WTC11 (cell line): ENCODE measurements at regions not wholly inside any gene's neighbourhood (a gene's known extent, or its start where the extent isn't known, plus 50 kb on each side); places are given as distances from the start of the nearest gene placed in this dataset.

Experiments used
- ATAC-seq: fragments of 200-7000 bp; cut with Tn5 transposase; 2 replicates; pipeline ENCODE4 v1.10.0; 2021; ENCODE audit warnings: mild to moderate bottlenecking, moderate library complexity
- CTCF ChIA-PET: fragments of 300-600 bp; sonication (Branson Sonifier 250); formaldehyde crosslinking; loops from one replicate; lab custom pipeline; 2021; ENCODE audit warnings: antibody characterized with exemption; lab: Charles Lee
- POLR2A ChIA-PET: fragments of 350-600 bp; sonication (Branson Sonifier 250); formaldehyde crosslinking; loops from one replicate; lab custom pipeline; 2021; ENCODE audit warnings: antibody characterized with exemption; lab: Charles Lee
- DNase-seq: peaks from one replicate; pipeline ENCODE4 v3.0.0; 2021; ENCODE audit warnings: low spot score
- H3K27ac Mint-ChIP-seq: 2 replicates; pipeline ENCODE4 v1.8.0; 2021; ENCODE audit warnings: mixed read lengths
- H3K27me3 Mint-ChIP-seq: 2 replicates; pipeline ENCODE4 v1.8.0; 2021; ENCODE audit warnings: low read depth, mild to moderate bottlenecking, moderate library complexity, mixed read lengths
- H3K36me3 Mint-ChIP-seq: 2 replicates; pipeline ENCODE4 v1.8.0; 2021; ENCODE audit warnings: mixed read lengths
- H3K4me1 Mint-ChIP-seq: 2 replicates; pipeline ENCODE4 v1.8.0; 2022; ENCODE audit warnings: mixed read lengths
- H3K4me3 Mint-ChIP-seq: 2 replicates; pipeline ENCODE4 v1.8.0; 2021; ENCODE audit warnings: mild to moderate bottlenecking, moderate library complexity, mixed read lengths
- H3K9me3 Mint-ChIP-seq: 2 replicates; pipeline ENCODE4 v1.8.0; 2021; ENCODE audit warnings: mixed read lengths
- AR ChIP-seq: fragments of 250-450 bp; sonication (Bioruptor Pico); IDR thresholded peaks from 2 replicates; pipeline ENCODE4 v1.9.0; 2021; ENCODE audit warnings: mild to moderate bottlenecking
- ATF3 ChIP-seq: sonication (generic); formaldehyde crosslinking; conservative IDR thresholded peaks from 2 replicates; pipeline ENCODE4 v1.8.1; 2022; ENCODE audit warnings: mild to moderate bottlenecking, missing genetic modification reagents
- ELF4 ChIP-seq: sonication (generic); formaldehyde crosslinking; IDR thresholded peaks from 2 replicates; pipeline ENCODE4 v1.8.1; 2022; ENCODE audit warnings: low read depth, mild to moderate bottlenecking, moderate library complexity, missing genetic modification reagents
- FOXJ3 ChIP-seq: sonication (generic); formaldehyde crosslinking; IDR thresholded peaks from 2 replicates; pipeline ENCODE4 v1.9.0; 2021; ENCODE audit warnings: missing genetic modification reagents, mild to moderate bottlenecking, borderline replicate concordance
- FOXP1 ChIP-seq: sonication (generic); formaldehyde crosslinking; IDR thresholded peaks from 2 replicates; pipeline ENCODE4 v1.8.0; 2022; ENCODE audit warnings: missing genetic modification reagents, mild to moderate bottlenecking, moderate library complexity, borderline replicate concordance
- HMGA2 ChIP-seq: fragments of 250-450 bp; sonication (Bioruptor Pico); IDR thresholded peaks from 2 replicates; pipeline ENCODE4 v1.4.0; 2021; ENCODE audit warnings: mild to moderate bottlenecking, moderate library complexity
- KAT7 ChIP-seq: sonication (generic); formaldehyde crosslinking; IDR thresholded peaks from 2 replicates; pipeline ENCODE4 v1.8.1; 2023; ENCODE audit warnings: missing genetic modification reagents, mild to moderate bottlenecking, borderline replicate concordance
- MLX ChIP-seq: sonication (generic); formaldehyde crosslinking; IDR thresholded peaks from 2 replicates; pipeline ENCODE4 v1.8.1; 2023; ENCODE audit warnings: mild to moderate bottlenecking, missing genetic modification reagents, moderate library complexity
- NR2C2 ChIP-seq: sonication (generic); formaldehyde crosslinking; IDR thresholded peaks from 2 replicates; pipeline ENCODE4 v1.8.0; 2022; ENCODE audit warnings: mild to moderate bottlenecking, missing genetic modification reagents
- PREB ChIP-seq: sonication (generic); formaldehyde crosslinking; IDR thresholded peaks from 2 replicates; pipeline ENCODE4 v1.8.1; 2022; ENCODE audit warnings: mild to moderate bottlenecking, missing genetic modification reagents, moderate library complexity, borderline replicate concordance
- PRRX2 ChIP-seq: fragments of 250-450 bp; sonication (Bioruptor Pico); IDR thresholded peaks from 2 replicates; pipeline ENCODE4 v1.8.0; 2021; ENCODE audit warnings: mild to moderate bottlenecking
- RELA ChIP-seq: sonication (generic); formaldehyde crosslinking; IDR thresholded peaks from 2 replicates; pipeline ENCODE4 v1.8.1; 2022; ENCODE audit warnings: missing genetic modification reagents, mild to moderate bottlenecking, borderline replicate concordance
- TEAD1 ChIP-seq: sonication (generic); formaldehyde crosslinking; IDR thresholded peaks from 2 replicates; pipeline ENCODE4 v1.8.0; 2022; ENCODE audit warnings: mild to moderate bottlenecking, missing genetic modification reagents
- TP53 ChIP-seq: sonication (generic); formaldehyde crosslinking; IDR thresholded peaks from 2 replicates; pipeline ENCODE4 v1.8.1; 2023; ENCODE audit warnings: mild to moderate bottlenecking, missing genetic modification reagents
- ZNF219 ChIP-seq: sonication (generic); formaldehyde crosslinking; IDR thresholded peaks from 2 replicates; pipeline ENCODE4 v1.8.0; 2023; ENCODE audit warnings: missing genetic modification reagents, mild to moderate bottlenecking, borderline replicate concordance
- ZNF416 ChIP-seq: fragments of 250-450 bp; sonication (Bioruptor Pico); IDR thresholded peaks from 2 replicates; pipeline ENCODE4 v1.9.0; 2021; ENCODE audit warnings: mild to moderate bottlenecking, inconsistent platforms
- ZNF532 ChIP-seq: fragments of 250-450 bp; sonication (Bioruptor Pico); IDR thresholded peaks from 2 replicates; pipeline ENCODE4 v1.9.0; 2021; ENCODE audit warnings: mild to moderate bottlenecking, borderline replicate concordance
- ZSCAN18 ChIP-seq: fragments of 250-450 bp; sonication (Bioruptor Pico); IDR thresholded peaks from 2 replicates; pipeline ENCODE4 v2.1.2; 2022; ENCODE audit warnings: mild to moderate bottlenecking, moderate library complexity

GRCh38 chr4:137116144-137116543 is 416.1 kb downstream of the PCDH18 start:
- no peaks in the 10 kb centered on the region for H3K4me1 Mint-ChIP-seq
- no peaks in the 10 kb centered on the region for H3K27me3 Mint-ChIP-seq

GRCh38 chr4:137106733-137107132 is 425.6 kb downstream of the PCDH18 start:
- CTCF ChIA-PET, result interaction anchor here (1.1 kb wide), 1 partner anchor 17 kb away, joined by 3 read pairs; no protein-coding TSS in a partner anchor
- Mint-ChIP-seq H3K27me3 (no peaks in the 10 kb centered on the region), H3K9me3 (no peaks in the 10 kb centered on the region), H3K27ac (no peak overlapping the region), H3K4me1 (no peaks in the 10 kb centered on the region), H3K36me3 (no peaks in the 10 kb centered on the region), H3K4me3 (no peak overlapping the region)
- TF ChIP-seq ZNF532 (CRISPR knock-in tag) (no peak), ZNF416 (CRISPR knock-in tag) (no peak), PREB (no peak), AR (CRISPR knock-in tag) (no peak), FOXJ3 (CRISPR knock-in tag) (no peak), TEAD1 (CRISPR knock-in tag) (no peak), KAT7 (CRISPR knock-in tag) (no peak), ELF4 (CRISPR knock-in tag) (no peak), ZSCAN18 (CRISPR knock-in tag) (no peak), RELA (no peak), MLX (CRISPR knock-in tag) (no peak), ATF3 (CRISPR knock-in tag) (no peak)
- ATAC-seq (no peak), DNase-seq (no peak)
- POLR2A ChIA-PET, result no interaction called here

More at GRCh38 chr4:137116144-137116543, 416.1 kb downstream of the PCDH18 start:
- Mint-ChIP-seq H3K4me3 (no peak overlapping the region), H3K9me3 (no peaks in the 10 kb centered on the region), H3K27ac (no peak overlapping the region; the same call in 1 of the 2 replicates), H3K36me3 (no peaks in the 10 kb centered on the region)
- ATAC-seq (no peak), DNase-seq (no peak)
- TF ChIP-seq ELF4 (CRISPR knock-in tag) (no peak), TP53 (CRISPR knock-in tag) (no peak), FOXP1 (CRISPR knock-in tag) (no peak), ZNF219 (CRISPR knock-in tag) (no peak), NR2C2 (CRISPR knock-in tag) (no peak), HMGA2 (CRISPR knock-in tag) (no peak), PRRX2 (CRISPR knock-in tag) (no peak)
- ChIA-PET POLR2A (no interaction called here), CTCF (interaction anchor here (1.1 kb wide), 1 partner anchor 8 kb away, joined by 4 read pairs; no protein-coding TSS in a partner anchor)
